HG03066 (cell line): ENCODE measurements at regions not wholly inside any gene's neighbourhood (a gene's known extent, or its start where the extent isn't known, plus 50 kb on each side); places are given as distances from the start of the nearest gene placed in this dataset.
"Not testable (repeated sequence)": the region's sequence is repeated elsewhere in the genome, so short reads cannot be mapped to it uniquely, and the experiment has no call there.

ENCODE experiments used
- ATAC-seq: cut with Tn5 transposase; IDR thresholded peaks from one replicate; pipeline ENCODE4 v1.9.1; 2021; ENCODE audit warnings: low read depth; ENCODE audit not compliant: unreplicated experiment

GRCh38 chr20:22729616-22730236 lies 145.4 kb upstream of the FOXA2 start:
- ATAC-seq, result no peak

GRCh38 chr20:22732751-22733150 lies 148.4 kb upstream of the FOXA2 start:
- no peak for ATAC-seq

- ATAC-seq, result not testable (repeated sequence)
These were observed 150.7 kb upstream of the FOXA2 start for GRCh38 chr20:22734946-22735647.

- no peak for ATAC-seq
These were observed 156.5 kb upstream of the FOXA2 start for GRCh38 chr20:22740829-22741228.

- ATAC-seq, result no peak
These were observed 160.2 kb upstream of the FOXA2 start for GRCh38 chr20:22744341-22745193.

GRCh38 chr20:22745194-22745500 lies 160.8 kb upstream of the FOXA2 start:
- no peak for ATAC-seq

GRCh38 chr20:22746957-22747356 lies 162.6 kb upstream of the FOXA2 start:
- ATAC-seq, result no peak

GRCh38 chr20:22752324-22752723 lies 168.0 kb upstream of the FOXA2 start:
- ATAC-seq, result no peak

GRCh38 chr20:22757424-22758183 lies 173.2 kb upstream of the FOXA2 start:
- ATAC-seq, result no peak

GRCh38 chr20:22758815-22759214 lies 174.4 kb upstream of the FOXA2 start:
- no peak for ATAC-seq

- ATAC-seq, result no peak
These were observed 178.3 kb upstream of the FOXA2 start for GRCh38 chr20:22762576-22763256.

GRCh38 chr20:22763257-22763906 lies 179.0 kb upstream of the FOXA2 start:
- ATAC-seq, result no peak

- ATAC-seq, result no peak
These were observed 184.2 kb upstream of the FOXA2 start for GRCh38 chr20:22768266-22769178.

GRCh38 chr20:22770241-22770800 lies 185.9 kb upstream of the FOXA2 start:
- no peak for ATAC-seq

GRCh38 chr20:22771706-22772105 lies 187.3 kb upstream of the FOXA2 start:
- no peak for ATAC-seq

GRCh38 chr20:22773344-22773743 lies 189.0 kb upstream of the FOXA2 start:
- ATAC-seq, result no peak

GRCh38 chr20:22775256-22775655 lies 190.9 kb upstream of the FOXA2 start:
- ATAC-seq, result no peak

- no peak for ATAC-seq
These were observed 191.3 kb upstream of the FOXA2 start for GRCh38 chr20:22775671-22776139.
